DND-41 (cell line): ENCODE measurements at regions not wholly inside any gene's neighbourhood (a gene's known extent, or its start where the extent isn't known, plus 50 kb on each side); places are given as distances from the start of the nearest gene placed in this dataset.

Experiments
- ATAC-seq: fragments of 200-7000 bp; cut with Tn5 transposase; 3 replicates; pipeline ENCODE4 v1.9.1; 2021; ENCODE audit warnings: low read depth; ENCODE audit not compliant: insufficient read depth
- DNase-seq: peaks from one replicate; pipeline ENCODE4 v3.0.0-alpha.2; 2020
- H2AFZ ChIP-seq: 2 replicates; pipeline ENCODE4 v1.6.0; 2012; ENCODE audit warnings: low read depth, low read length
- H3K27ac ChIP-seq: 2 replicates; pipeline ENCODE4 v1.5.1; 2012; ENCODE audit warnings: low read length, inconsistent platforms
- H3K27me3 ChIP-seq: fragments of 200-600 bp; sonication (generic); 2 replicates; pipeline ENCODE4 v1.6.0; 2012; ENCODE audit warnings: low read length, mild to moderate bottlenecking, inconsistent platforms; ENCODE audit not compliant: insufficient read depth, poor library complexity
- H3K36me3 ChIP-seq: 2 replicates; pipeline ENCODE4 v1.5.1; 2012; ENCODE audit warnings: low read length, inconsistent platforms; ENCODE audit not compliant: insufficient read depth
- H3K4me1 ChIP-seq: 2 replicates; pipeline ENCODE4 v1.5.1; 2012; ENCODE audit warnings: mild to moderate bottlenecking, low read length; ENCODE audit not compliant: insufficient read depth
- H3K4me2 ChIP-seq: 2 replicates; pipeline ENCODE4 v1.6.0; 2012; ENCODE audit warnings: mild to moderate bottlenecking, moderate library complexity, low read length, inconsistent platforms; ENCODE audit not compliant: insufficient read depth
- H3K4me3 ChIP-seq, 2 experiments: fragments of 200-600 bp in 1 of 2; shearing (Covaris generic) in 1 of 2; 2 replicates each; pipeline ENCODE4 v1.5.1; 2012 to 2016; ENCODE audit warnings: inconsistent platforms in 2 of 2, low read length in 2 of 2, mild to moderate bottlenecking in 2 of 2, low read depth in 1 of 2, moderate library complexity in 1 of 2
- H3K79me2 ChIP-seq: 2 replicates; pipeline ENCODE4 v1.6.0; 2012; ENCODE audit warnings: low read length, inconsistent platforms; ENCODE audit not compliant: insufficient read depth
- H3K9ac ChIP-seq: 2 replicates; pipeline ENCODE4 v1.6.0; 2012; ENCODE audit warnings: low read depth, mild to moderate bottlenecking, inconsistent platforms, low read length, moderate library complexity
- H3K9me3 ChIP-seq: 2 replicates; pipeline ENCODE4 v1.5.1; 2012; ENCODE audit warnings: low read length, moderate library complexity, mild to moderate bottlenecking, inconsistent platforms; ENCODE audit not compliant: insufficient read depth, severe bottlenecking
- H4K20me1 ChIP-seq: 2 replicates; pipeline ENCODE4 v1.6.0; 2012; ENCODE audit warnings: low read length; ENCODE audit not compliant: insufficient read depth
- CTCF ChIP-seq: IDR thresholded peaks from 2 replicates; pipeline ENCODE4 v1.5.1; 2012; ENCODE audit warnings: borderline replicate concordance, low read length, moderate library complexity, mild to moderate bottlenecking; ENCODE audit not compliant: poor library complexity, severe bottlenecking; ENCODE audit errors: extremely low read depth
- EZH2 ChIP-seq: IDR thresholded peaks from 3 replicates; pipeline ENCODE4 v1.6.1; 2012; ENCODE audit warnings: borderline replicate concordance, low read depth, mild to moderate bottlenecking, moderate library complexity, low read length, inconsistent platforms; ENCODE audit not compliant: severe bottlenecking

- DNase-seq, result no peak
- H3K36me3 ChIP-seq, result no peaks in the 10 kb centered on the region
- no peaks in the 10 kb centered on the region for H3K27me3 ChIP-seq
- no peak overlapping the region for H3K27ac ChIP-seq
- no peak overlapping the region for H3K4me2 ChIP-seq
- H4K20me1 ChIP-seq, result no peaks in the 10 kb centered on the region
- no peak for ATAC-seq
- H3K79me2 ChIP-seq, result no peaks in the 10 kb centered on the region
- peak; percentile 38 for TF ChIP-seq CTCF
- TF ChIP-seq EZH2, result no peak
- no peaks in the 10 kb centered on the region for H3K4me1 ChIP-seq
- no peak overlapping the region for H2AFZ ChIP-seq
- H3K9ac ChIP-seq, result no peak overlapping the region
- no peaks in the 10 kb centered on the region for H3K9me3 ChIP-seq
- H3K4me3 ChIP-seq, result no peak overlapping the region
These were observed 387.1 kb downstream of the INHBA start for GRCh38 chr7:41315764-41316163.

GRCh38 chr7:41313171-41313570 lies 389.7 kb downstream of the INHBA start:
- no peaks in the 10 kb centered on the region for H3K9me3 ChIP-seq
- DNase-seq (no peak), ATAC-seq (no peak)
- H3K9ac ChIP-seq, result no peak overlapping the region
- no peaks in the 10 kb centered on the region for H3K79me2 ChIP-seq
- H4K20me1 ChIP-seq, result no peaks in the 10 kb centered on the region
- H3K27ac ChIP-seq, result no peak overlapping the region
- no peaks in the 10 kb centered on the region for H3K36me3 ChIP-seq
- no peak overlapping the region for H3K4me2 ChIP-seq
- TF ChIP-seq EZH2, result no peak
- H2AFZ ChIP-seq, result no peak overlapping the region
- no peak overlapping the region for H3K4me3 ChIP-seq
- no peaks in the 10 kb centered on the region for H3K27me3 ChIP-seq
- H3K4me1 ChIP-seq, result no peaks in the 10 kb centered on the region

DNA sequence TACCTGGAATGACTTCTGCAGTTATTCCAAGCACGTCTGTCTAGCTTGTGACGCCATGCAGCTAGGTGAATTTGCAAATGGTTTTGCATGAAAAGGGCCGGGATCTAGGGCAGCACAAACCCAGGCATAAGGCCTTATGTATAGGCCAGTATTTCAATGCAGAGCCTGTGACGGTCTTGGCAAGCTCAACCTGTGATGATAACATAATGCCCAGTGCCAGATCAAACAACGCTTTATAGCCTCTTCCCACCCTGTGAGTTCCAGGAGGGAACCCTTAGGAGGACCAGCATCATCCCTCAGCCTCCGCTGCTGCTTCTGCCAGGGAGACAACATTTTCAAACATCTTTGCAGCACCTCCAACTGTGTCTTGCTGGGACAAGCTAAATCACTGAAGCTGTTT lies 390.7 kb downstream of the INHBA start:
- DNase-seq, result no peak
- H3K9ac ChIP-seq, result no peak overlapping the region
- no peak for TF ChIP-seq CTCF
- TF ChIP-seq EZH2, result no peak

DNA sequence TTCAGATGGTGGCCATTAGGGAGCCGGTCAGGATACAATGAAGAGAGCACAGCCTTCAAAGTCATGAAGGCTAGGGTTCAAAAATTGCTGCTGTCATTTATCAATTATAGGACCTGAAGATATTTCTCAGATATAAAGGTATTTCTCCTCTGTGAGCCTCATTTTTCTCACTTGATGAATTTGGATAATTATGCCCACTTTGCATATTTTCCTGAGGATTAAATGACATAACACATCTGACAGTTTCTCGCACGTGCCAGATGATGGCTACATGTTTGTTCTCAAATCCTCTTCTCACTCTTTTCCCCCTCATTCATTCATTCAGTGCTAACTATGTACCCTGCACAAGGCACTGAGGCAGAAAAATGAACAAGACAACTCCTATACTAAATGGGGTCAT lies 391.6 kb downstream of the INHBA start:
- Histone ChIP-seq H3K36me3 (no peaks in the 10 kb centered on the region), H2AFZ (no peak overlapping the region), H3K9me3 (no peaks in the 10 kb centered on the region), H3K27me3 (no peaks in the 10 kb centered on the region), H3K79me2 (no peaks in the 10 kb centered on the region), H3K9ac (no peak overlapping the region), H3K4me1 (no peaks in the 10 kb centered on the region), H3K27ac (no peak overlapping the region), H3K4me3 (no peak overlapping the region), H4K20me1 (no peaks in the 10 kb centered on the region), H3K4me2 (no peak overlapping the region)
- ATAC-seq (no peak), DNase-seq (no peak)
- TF ChIP-seq EZH2 (no peak), CTCF (no peak)

More for the DNA sequence above, 390.7 kb downstream of the INHBA start:
- no peaks in the 10 kb centered on the region for H3K9me3 ChIP-seq
- H3K27ac ChIP-seq, result no peak overlapping the region
- H3K4me1 ChIP-seq, result no peaks in the 10 kb centered on the region
- no peak for ATAC-seq
- no peaks in the 10 kb centered on the region for H3K79me2 ChIP-seq
- no peaks in the 10 kb centered on the region for H4K20me1 ChIP-seq
- no peak overlapping the region for H2AFZ ChIP-seq
- H3K27me3 ChIP-seq, result no peaks in the 10 kb centered on the region
- H3K36me3 ChIP-seq, result no peaks in the 10 kb centered on the region
- no peak overlapping the region for H3K4me3 ChIP-seq
- no peak overlapping the region for H3K4me2 ChIP-seq
